HG02678 (cell line): ENCODE measurements at regions not wholly inside any gene's neighbourhood (a gene's known extent, or its start where the extent isn't known, plus 50 kb on each side); places are given as distances from the start of the nearest gene placed in this dataset.

Experiments used
- ATAC-seq: cut with Tn5 transposase; IDR thresholded peaks from one replicate; pipeline ENCODE4 v1.9.1; 2021; ENCODE audit warnings: mild to moderate bottlenecking, moderate library complexity; ENCODE audit not compliant: unreplicated experiment

DNA sequence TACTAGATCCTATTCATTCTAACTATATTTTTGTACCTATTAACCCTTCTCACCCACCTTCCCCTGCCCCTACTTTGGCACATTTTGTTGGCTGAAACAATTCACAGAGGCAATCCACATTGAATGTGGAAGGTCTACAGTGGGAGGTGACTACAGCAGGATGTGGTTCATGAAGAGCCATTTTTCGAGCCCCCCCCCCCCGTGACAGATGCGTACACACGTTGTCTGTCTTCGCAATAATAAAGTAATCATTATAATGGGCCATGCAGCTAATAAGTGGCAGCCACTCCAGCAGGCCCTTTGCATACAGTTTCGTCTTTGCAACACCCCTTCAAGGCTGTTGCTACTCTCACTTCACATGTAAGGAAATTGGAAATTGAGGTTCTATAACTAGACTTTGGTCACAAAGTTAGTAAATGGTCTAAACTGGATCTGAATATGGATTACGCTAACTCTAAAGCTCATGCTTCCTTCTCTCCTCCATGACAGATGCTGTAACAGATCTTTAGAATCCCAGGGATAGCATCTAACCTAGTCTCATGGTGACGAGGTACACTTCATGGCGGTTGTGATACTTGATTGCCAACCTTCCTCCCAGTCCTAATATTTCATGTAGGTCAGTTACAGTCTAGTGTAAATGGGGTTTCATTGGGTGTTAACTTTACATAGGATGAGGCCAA is 176.8 kb downstream of the MYCN start:
- no peak for ATAC-seq

DNA sequence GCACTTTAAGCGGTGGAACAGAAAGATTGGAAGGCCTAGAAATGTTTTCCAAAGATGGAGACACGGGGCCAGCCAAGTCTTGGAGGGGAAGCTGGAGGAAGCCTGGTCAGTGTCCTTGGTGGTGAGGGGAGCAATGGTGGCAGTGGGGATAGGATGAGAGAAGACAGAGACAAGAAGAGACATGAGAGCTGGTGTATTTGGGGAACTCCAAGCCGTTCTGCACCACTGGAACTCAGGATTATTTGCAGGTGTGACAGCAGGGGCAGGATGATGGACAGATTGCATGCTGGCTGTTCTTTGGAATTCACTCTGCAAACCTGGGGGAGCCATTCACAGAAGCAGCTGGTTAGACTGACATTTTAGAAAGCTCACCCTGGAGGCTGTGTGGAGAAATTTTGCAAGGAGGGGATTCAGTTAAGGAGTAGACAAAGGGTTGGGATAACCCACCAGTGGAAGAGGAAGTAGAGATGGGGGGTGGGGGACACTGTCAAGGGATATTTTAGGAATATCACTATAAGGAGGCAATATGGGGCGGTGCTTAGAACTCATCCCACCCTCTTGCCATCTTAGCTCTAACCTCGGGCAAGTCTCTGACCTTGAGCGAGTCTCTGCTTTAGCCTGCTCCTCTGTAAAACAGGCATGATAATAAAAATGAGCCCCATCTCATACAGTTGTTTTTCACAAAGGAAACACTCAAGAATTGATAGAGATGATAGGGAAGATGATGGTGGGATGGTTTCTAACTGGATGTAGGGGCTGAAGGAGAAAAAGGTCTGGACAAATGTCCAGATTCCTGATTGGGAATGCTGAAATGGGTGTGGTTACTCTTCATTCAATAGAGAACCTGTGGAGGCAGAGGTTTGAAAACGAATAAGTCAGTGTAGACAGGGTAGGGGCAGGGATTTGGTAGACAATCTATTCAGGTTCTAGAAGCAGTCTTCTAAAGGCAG is 175.8 kb downstream of the MYCN start:
- no peak for ATAC-seq

DNA sequence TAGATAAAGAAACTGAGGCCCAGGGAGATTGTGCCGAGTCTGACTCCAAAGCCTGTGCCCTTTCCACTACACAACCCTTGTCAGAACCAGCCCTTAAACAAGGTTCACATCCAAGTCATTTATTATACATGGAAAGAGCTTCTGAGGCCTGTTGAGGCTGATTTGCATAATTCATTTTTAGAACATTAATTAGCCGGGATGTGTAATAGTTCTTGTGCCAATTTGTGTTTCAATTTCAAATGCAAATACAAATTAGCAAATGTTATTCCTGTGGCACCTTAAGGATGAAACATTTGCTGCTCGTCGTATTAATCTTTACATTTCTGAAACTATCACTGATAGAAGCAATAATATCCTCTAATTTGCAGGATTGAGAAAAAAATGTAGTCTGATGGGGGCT is 174.9 kb downstream of the MYCN start:
- no peak for ATAC-seq

DNA sequence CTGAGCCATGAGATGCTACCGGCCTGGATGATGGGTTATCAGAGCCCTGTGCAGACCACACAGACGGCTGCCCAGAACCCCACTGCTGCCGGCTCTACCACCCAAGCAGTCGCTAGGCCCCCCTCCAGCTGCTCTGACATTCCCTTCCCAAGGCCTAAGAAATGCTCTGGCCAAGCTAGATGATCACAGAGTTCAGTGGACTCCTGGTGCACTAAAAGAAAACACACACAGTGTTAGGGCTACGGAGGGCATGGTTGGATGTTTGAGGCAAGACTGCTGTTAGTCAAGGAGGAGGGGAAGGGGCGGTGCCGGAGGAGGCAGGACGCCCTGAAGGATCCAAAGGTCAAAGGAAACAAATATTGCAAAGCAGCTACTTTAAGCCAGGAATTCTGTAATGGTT is 174.5 kb downstream of the MYCN start:
- no peak for ATAC-seq

DNA sequence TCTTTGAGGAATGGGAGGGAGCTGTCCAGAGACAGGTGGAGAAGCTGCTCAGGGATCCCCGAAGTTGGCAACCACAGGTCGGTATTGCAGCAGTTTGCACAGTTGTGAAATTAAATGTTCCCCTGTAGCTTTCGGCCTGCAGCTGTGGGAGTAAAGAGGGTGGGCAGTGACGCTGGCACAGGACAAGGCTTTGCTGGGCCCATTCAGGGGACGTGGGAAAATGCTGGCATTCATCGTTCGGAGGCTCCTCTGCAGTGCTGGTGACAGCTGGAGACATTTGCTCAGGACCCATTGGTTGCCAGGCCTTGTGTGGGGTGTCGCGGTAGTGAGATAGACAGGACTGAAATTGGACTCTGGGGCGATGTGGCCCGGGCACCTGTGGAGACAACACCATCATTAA is 173.7 kb downstream of the MYCN start:
- no peak for ATAC-seq

DNA sequence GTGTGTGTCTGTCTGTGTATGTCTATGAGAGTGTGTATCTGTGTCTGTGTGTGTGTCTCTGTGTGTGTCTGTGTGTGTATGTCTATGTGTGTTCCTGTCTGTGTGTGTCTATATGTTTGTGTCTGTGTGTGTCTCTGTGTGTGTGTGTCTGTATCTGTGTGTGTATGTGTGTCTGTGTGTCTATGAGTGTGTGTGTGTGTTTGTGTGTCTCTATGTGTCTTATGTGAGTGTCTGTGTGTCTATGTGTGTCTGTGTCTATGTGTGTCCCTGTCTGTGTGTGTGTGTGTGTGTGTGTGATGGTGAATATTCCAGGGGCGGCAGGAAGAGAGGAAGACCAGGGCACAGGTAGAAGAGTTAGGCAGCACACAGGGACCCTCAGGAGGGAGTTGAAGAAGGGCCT is 173.2 kb downstream of the MYCN start:
- no peak for ATAC-seq

DNA sequence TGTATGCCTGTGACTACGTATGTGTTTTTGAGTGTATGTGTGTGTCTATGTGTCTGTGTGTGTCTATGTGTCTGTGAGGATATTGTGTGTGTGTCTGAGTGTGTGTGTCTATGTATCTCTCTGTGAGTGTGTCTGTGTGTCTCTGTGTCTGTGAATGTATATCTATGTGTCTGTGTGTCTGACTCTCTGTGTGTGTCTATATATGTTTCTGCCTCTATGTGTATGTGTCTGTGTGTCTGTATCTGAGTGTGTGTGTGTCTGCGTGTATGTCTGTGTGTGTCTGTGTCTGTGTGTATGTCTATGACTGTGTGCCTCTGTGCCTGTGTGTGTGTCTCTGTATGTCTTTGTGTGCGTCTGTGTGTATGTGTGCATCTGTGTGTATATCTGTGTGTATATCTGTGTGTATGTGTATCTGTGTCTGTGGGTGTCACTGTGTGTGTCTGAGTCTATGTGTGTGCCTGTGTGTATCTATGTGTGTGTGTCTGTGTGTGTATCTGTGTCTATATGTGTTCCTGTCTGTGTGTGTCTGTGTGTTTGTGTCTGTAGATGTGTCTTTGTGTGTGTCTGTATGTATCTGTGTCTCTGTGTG is 172.7 kb downstream of the MYCN start:
- ATAC-seq = no peak

DNA sequence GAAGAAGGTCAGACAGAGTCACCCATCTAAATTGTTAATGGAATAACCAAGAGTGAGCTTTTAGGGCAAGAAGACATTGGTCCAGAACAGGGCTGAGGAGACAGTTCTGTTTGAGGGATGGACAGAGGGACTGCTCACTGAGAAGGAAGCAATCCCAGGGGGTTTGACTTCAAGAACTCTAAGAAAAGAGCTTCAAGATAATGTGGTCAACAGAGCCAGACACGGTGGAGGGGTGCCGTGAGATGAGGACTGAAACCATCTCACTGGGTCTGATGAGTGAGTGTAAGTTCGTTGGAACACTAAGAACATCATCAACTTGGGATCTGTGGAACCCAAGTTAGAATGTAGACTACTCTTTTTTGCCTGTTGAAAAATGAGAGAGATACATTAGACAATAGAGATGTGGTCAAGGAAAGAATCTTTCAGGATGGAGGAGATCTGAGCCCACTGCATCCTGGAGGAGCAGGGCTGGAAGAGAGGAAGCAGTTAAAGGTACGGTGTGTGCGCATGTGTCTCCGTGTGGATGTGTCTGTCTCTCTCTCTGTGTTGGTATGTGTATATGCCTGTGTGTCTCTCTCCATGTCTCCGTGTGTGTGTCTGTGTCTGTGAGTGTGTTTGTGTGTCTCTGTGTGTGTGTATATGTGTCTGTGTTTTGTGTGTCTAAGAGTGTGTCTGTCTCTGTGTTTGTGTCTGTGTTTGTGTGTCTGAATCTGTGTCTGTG is 172.1 kb downstream of the MYCN start:
- no peak for ATAC-seq

DNA sequence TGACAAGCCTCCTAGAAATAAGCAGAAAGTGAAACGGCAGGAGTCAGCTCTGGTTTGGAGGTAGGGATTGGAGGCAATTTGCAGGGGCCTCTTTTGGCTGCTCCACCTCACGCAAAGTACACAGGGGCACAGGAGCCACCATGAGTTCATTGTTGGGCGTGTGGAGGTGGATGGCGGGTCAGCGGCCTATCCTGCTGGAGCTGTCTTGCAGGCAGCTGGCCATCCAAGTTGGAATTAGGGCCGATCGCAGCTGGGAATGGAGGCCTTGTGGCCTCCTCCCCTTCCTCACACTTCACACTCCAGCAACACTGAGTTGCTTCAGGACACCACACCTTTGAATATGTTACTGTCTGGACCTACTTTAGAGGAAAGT is 171.5 kb downstream of the MYCN start:
- no peak for ATAC-seq

DNA sequence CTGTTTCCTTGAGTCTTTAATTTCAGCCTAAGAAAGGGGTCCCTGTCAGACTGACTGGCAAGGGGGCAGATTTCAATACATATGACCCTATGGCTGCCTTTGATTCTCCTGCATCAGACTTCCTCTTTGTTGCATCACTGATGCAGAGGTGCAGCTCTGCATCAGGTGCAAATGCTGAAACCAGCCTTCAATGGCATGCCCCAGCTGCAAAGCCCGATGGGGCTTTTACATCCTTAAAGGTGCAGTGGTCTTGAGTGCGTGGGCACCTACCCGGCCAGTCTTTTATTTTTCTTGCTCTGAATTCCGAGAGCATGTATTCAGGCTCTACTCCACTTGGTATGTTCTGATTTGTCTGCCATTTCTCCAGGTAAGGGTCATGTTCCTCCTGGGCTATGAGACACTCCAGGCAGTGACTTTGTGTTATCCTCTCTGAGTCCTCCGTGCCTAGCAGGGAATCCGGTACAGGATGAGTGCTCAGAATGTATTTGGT is 169.5 kb downstream of the MYCN start:
- ATAC-seq = no peak

DNA sequence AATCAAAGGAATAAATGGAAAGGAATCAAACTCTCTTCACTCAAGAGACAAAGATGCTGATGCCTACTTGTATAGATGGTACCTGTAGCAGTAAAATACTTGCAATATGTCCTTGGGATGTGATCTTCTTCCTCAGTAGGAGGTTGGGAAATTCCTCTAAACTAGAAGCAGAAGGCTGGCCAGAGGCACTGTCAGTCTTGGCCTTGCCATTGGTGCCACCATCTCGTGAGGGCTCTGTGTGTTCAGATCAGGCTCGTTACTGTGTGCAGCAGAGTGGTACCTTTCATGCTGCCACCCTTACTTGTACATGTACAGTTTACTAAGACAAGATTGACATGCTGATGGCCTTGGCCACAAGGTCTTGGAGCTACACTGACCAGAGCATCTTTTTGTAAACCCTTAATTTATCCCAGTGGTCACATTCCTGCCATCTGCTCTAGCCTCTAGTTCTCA is 169.0 kb downstream of the MYCN start:
- ATAC-seq = no peak

DNA sequence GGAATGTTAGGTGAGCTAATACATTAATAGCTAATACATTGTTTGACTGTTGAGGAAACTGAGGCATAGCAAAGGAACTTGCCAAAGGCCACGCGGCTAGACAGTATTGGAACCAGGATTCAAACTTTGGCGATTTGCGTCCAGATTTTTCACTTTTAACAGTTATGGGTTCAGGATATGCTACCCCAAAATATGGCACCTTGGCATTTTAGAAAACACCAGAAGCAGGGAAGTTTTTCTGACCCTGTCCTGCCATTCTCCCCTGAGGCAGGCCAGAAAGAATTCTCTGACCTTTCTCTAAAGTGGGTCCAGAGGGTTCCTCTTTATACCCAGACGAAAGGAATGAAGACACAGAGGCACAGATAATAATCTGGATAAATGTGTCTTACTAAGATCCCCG is 166.9 kb downstream of the MYCN start:
- ATAC-seq = no peak

DNA sequence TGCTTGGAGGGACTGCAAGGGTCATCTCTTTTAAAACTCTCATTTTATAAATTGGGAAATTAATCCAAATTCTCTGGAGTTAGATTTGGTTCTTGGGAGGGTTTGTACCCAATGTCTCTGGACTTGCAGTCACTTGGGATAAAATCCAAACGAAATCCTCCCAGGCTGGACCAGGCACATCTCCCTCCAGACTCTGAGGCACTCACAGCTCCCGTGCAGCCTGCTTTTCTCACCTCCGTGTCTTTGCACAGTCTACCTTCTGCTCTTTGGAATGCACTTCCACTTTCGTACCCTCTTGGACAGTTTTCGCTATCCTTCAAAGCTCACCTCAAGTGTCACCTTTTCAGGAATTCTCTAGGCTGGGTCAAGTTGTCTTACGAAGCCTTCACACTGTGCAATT is 166.3 kb downstream of the MYCN start:
- no peak for ATAC-seq

DNA sequence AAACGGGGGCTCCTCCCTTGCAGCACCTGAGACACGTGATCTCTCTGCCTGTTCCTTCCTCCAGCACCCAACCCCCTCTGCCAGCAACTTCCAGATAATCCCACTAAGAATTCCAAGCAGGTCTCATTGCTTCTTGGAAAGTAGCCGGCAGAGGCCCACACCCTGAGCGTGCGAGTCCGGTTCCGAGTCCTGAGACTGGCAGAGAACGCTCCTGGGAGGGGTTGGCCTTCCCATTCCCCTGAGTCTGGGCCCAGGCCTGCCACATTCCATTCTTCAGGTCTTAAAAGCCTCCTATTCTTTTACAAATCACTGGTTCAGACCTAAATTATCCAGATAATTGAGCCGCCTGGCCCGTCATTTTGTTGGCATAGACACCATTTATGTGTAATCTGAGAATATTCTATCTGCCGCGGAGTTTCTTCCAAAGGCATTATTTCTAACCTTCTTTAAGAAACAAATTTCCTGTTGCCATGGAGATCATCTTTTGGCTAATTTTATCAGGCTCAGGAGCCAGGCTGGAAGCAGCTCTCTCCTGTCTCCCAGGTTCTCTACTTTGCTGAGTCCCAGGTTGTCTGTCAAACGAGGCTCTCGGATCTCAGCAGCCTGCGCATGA is 165.4 kb downstream of the MYCN start:
- ATAC-seq = no peak

DNA sequence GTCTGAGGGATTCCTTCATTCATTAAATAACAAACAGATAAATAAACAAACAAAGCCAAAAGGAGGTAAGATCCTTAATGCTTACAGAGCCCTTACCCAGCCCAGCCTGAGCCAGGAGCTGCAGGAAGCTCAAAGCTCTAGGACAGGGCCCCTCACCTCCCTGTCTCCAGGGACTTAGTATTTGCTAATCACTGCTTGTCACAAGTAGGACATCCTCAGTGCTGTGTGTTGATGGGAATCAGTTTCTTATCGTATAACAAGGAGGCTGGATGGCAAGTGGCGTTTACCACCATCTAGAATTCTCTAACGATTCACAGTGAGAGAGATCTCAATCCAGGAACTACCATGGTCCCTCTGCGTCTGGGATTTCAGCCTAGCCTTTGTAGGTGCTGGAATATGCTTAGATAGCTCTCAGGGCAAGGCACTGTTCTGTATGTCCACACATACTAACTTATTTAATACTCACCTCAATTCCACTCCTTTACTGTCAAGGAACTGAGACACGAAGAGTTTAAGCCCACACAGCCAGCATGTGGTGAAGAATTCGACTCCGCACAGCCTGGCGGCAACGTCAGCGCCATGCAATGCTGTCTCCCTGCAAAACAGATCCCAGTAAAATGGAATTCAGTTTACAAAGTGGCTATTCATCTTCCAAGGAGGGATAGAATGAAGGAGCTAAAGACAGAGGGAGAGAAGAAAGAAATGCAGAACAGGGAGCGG is 164.8 kb downstream of the MYCN start:
- ATAC-seq = no peak

DNA sequence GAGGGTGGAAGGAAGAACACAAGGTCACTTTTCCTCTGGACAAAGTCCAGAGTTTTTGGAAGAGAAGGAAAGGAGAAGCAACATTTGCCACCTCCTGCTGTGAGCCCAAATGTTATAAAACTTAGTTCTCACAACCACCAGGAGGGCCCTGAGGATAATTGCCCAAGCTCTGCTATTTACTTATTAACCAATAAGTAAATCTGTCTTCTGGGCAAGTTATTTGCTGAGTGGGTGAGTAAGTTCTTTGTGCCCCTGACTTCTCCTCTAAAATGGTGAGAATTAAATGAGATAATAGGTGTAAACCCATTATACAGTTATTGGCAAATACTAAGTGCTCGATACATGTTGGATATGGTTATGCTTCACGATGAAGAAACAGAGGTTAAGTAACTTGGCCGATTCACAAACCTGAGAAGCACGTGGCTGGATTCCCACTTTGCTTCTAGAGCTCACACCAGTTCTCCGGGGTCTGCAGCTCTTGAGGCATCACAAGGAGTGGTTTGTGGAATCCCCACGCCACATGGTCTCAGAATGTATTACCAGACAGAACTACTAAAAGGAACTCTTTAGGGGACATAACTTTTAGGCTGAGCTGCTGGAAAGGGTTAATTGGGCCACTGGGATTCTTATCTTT is 164.1 kb downstream of the MYCN start:
- no peak for ATAC-seq

DNA sequence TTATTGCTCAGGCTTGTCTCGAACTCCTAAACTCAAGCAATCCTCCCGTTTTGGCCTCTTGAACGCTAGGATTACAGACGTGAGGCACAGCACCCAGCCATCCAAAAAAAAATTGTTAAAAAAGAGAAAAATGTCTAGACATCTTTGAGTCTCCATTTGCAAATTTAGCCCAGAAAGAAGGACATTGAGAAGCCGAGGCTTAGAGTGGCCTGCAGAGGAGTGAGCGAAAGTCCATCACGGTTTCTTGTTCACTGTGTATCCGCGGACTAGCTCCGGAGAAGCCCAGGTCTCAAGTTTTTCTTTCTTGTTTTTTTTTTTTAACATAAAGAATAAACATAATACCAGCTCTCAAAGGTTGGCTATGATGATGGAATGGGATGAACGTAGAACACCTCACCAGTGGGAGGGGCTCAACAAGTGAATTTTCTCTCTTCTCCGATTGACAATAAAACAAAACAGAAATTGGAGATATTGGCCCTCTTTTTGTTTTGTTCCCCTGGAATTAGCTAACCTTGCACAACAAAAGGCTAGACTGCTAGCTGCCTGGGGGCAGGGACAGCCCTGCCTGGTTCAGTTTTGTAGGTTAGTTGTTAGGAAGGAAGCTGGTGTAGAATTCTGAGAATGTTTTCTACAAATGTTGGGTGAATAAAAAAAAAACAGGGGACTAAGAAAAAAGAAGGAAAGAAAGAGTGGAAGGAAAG is 163.4 kb downstream of the MYCN start:
- ATAC-seq = no peak

DNA sequence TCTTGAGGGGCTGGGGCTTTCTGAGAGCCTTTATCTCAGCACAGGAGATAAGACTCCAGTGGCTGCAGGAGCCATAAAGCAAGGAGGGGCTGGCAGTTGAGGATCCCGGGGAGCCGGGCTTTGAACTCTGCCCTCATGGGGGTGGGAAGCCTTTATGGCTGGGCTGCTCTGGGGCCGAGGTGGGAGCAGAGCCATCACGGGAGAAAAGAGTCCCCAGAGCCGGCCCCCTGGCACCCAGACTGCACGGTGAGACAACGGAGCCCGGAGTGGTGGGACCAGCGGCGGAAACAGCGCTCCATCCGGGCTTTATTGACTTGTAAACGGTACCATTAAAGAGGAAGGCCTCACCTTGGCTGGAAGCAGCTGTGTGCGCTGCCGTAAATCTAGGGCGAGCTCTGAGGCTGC is 162.6 kb downstream of the MYCN start:
- ATAC-seq = no peak
